HEK293 (cell line): ENCODE measurements at regions not wholly inside any gene's neighbourhood (a gene's known extent, or its start where the extent isn't known, plus 50 kb on each side); places are given as distances from the start of the nearest gene placed in this dataset.

Experiments used
- CTCF ChIA-PET: fragments of 350-600 bp; formaldehyde crosslinking; extraction: SDS; loops from one replicate; lab custom pipeline; 2021; ENCODE audit warnings: antibody characterized with exemption; lab: Yijun Ruan, JAX
- POLR2A ChIA-PET: fragments of 300-600 bp; formaldehyde crosslinking; extraction: SDS; loops from one replicate; lab custom pipeline; 2020; ENCODE audit warnings: antibody characterized with exemption, inconsistent platforms; lab: Yijun Ruan, JAX
- H3K27ac ChIP-seq: fragments of 200-500 bp; sonication (Bioruptor generic); 2 replicates; pipeline ENCODE4 v1.5.1; 2014; ENCODE audit warnings: low read depth, low read length, control low read depth, inconsistent platforms; ENCODE audit errors: extremely low read depth
- H3K36me3 ChIP-seq, 2 experiments: fragments of 200-500 bp in 1 of 2; sonication (Bioruptor generic) in 1 of 2; 1 replicate in 1 of 2; 2 replicates in 1 of 2; pipeline ENCODE4 v1.5.1; 2014 to 2017; ENCODE audit warnings: inconsistent platforms in 2 of 2, low read length in 2 of 2; ENCODE audit not compliant: control insufficient read depth in 2 of 2, insufficient read depth in 1 of 2
- H3K4me1 ChIP-seq: fragments of 200-500 bp; sonication (Bioruptor generic); 2 replicates; pipeline ENCODE4 v1.5.1; 2014; ENCODE audit warnings: mild to moderate bottlenecking, low read length, inconsistent platforms; ENCODE audit not compliant: control insufficient read depth, insufficient read depth
- H3K4me3 ChIP-seq: 2 replicates; pipeline ENCODE4 v1.5.1; 2011; ENCODE audit warnings: low read depth, mild to moderate bottlenecking, control low read depth, low read length, moderate library complexity
- H3K9me3 ChIP-seq: fragments of 200-500 bp; sonication (Bioruptor generic); 2 replicates; pipeline ENCODE4 v1.5.1; 2014; ENCODE audit warnings: low read depth, low read length, inconsistent platforms; ENCODE audit not compliant: control insufficient read depth, insufficient read depth
- CTCF ChIP-seq: fragments of 450-650 bp; formaldehyde crosslinking; IDR thresholded peaks from 2 replicates; pipeline ENCODE4 v1.5.1; 2016; ENCODE audit warnings: missing biosample characterization, missing genetic modification characterization
- GFI1B ChIP-seq: fragments of 450-650 bp; formaldehyde crosslinking; IDR thresholded peaks from 2 replicates; pipeline ENCODE4 v1.5.1; 2016; ENCODE audit warnings: missing biosample characterization, missing genetic modification characterization
- HOXC10 ChIP-seq: sonication (generic); formaldehyde crosslinking; IDR thresholded peaks from 2 replicates; pipeline ENCODE4 v1.8.1; 2023; ENCODE audit warnings: mild to moderate bottlenecking, missing genetic modification reagents
- MYNN ChIP-seq: fragments of 450-650 bp; formaldehyde crosslinking; IDR thresholded peaks from 2 replicates; pipeline ENCODE4 v1.5.1; 2016; ENCODE audit warnings: missing biosample characterization, missing genetic modification characterization, borderline replicate concordance
- YY1 ChIP-seq: fragments of 450-650 bp; formaldehyde crosslinking; IDR thresholded peaks from 2 replicates; pipeline ENCODE4 v1.5.1; 2018; ENCODE audit warnings: missing biosample characterization, missing genetic modification characterization
- ZBTB10 ChIP-seq: fragments of 450-650 bp; formaldehyde crosslinking; IDR thresholded peaks from 2 replicates; pipeline ENCODE4 v1.5.1; 2016; ENCODE audit warnings: missing biosample characterization, missing genetic modification characterization
- ZBTB17 ChIP-seq: fragments of 450-650 bp; formaldehyde crosslinking; IDR thresholded peaks from 2 replicates; pipeline ENCODE4 v1.5.1; 2016; ENCODE audit warnings: missing biosample characterization, missing genetic modification characterization
- ZFP37 ChIP-seq: fragments of 450-650 bp; formaldehyde crosslinking; IDR thresholded peaks from 2 replicates; pipeline ENCODE4 v1.5.1; 2016; ENCODE audit warnings: missing biosample characterization, missing genetic modification characterization
- ZFP69B ChIP-seq: fragments of 450-650 bp; formaldehyde crosslinking; IDR thresholded peaks from 2 replicates; pipeline ENCODE4 v1.5.1; 2016; ENCODE audit warnings: missing biosample characterization, missing genetic modification characterization
- ZNF121 ChIP-seq: fragments of 450-650 bp; formaldehyde crosslinking; IDR thresholded peaks from 2 replicates; pipeline ENCODE4 v1.5.1; 2016; ENCODE audit warnings: missing biosample characterization, missing genetic modification characterization
- ZNF175 ChIP-seq: fragments of 450-650 bp; formaldehyde crosslinking; IDR thresholded peaks from 2 replicates; pipeline ENCODE4 v1.5.1; 2016; ENCODE audit warnings: missing biosample characterization, missing genetic modification characterization
- ZNF24 ChIP-seq: fragments of 450-650 bp; formaldehyde crosslinking; IDR thresholded peaks from 2 replicates; pipeline ENCODE4 v1.5.1; 2016; ENCODE audit warnings: missing biosample characterization, missing genetic modification characterization
- ZNF335 ChIP-seq: fragments of 450-650 bp; formaldehyde crosslinking; conservative IDR thresholded peaks from 2 replicates; pipeline ENCODE4 v1.5.1; 2016; ENCODE audit warnings: missing biosample characterization, missing genetic modification characterization
- ZNF350 ChIP-seq: fragments of 450-650 bp; formaldehyde crosslinking; IDR thresholded peaks from 2 replicates; pipeline ENCODE4 v1.5.0; 2017; ENCODE audit warnings: missing biosample characterization, mild to moderate bottlenecking, missing genetic modification characterization
- ZNF354C ChIP-seq: fragments of 450-650 bp; formaldehyde crosslinking; IDR thresholded peaks from 2 replicates; pipeline ENCODE4 v1.5.1; 2016; ENCODE audit warnings: missing biosample characterization, missing genetic modification characterization, low read depth, borderline replicate concordance
- ZNF433 ChIP-seq: fragments of 450-650 bp; formaldehyde crosslinking; IDR thresholded peaks from 2 replicates; pipeline ENCODE4 v1.5.1; 2016; ENCODE audit warnings: missing biosample characterization, missing genetic modification characterization, low read depth
- ZNF473 ChIP-seq: fragments of 450-650 bp; formaldehyde crosslinking; IDR thresholded peaks from 2 replicates; pipeline ENCODE4 v1.5.1; 2017; ENCODE audit warnings: missing biosample characterization, missing genetic modification characterization
- ZNF501 ChIP-seq: fragments of 450-650 bp; formaldehyde crosslinking; IDR thresholded peaks from 2 replicates; pipeline ENCODE4 v1.5.1; 2016; ENCODE audit warnings: missing biosample characterization, missing genetic modification characterization
- ZNF529 ChIP-seq: fragments of 450-650 bp; formaldehyde crosslinking; IDR thresholded peaks from 2 replicates; pipeline ENCODE4 v1.5.1; 2017; ENCODE audit warnings: missing genetic modification characterization, missing biosample characterization; ENCODE audit not compliant: insufficient replicate concordance
- ZNF580 ChIP-seq: fragments of 450-650 bp; formaldehyde crosslinking; IDR thresholded peaks from 2 replicates; pipeline ENCODE4 v1.5.1; 2016; ENCODE audit warnings: missing biosample characterization, missing genetic modification characterization
- ZNF639 ChIP-seq: fragments of 450-650 bp; formaldehyde crosslinking; IDR thresholded peaks from 2 replicates; pipeline ENCODE4 v1.5.1; 2016; ENCODE audit warnings: missing biosample characterization, missing genetic modification characterization
- ZNF677 ChIP-seq: fragments of 450-650 bp; IDR thresholded peaks from 2 replicates; pipeline ENCODE4 v1.5.0; 2018; ENCODE audit warnings: missing biosample characterization, mild to moderate bottlenecking, missing genetic modification characterization, moderate library complexity

GRCh38 chr4:61094854-61095598 is 105.1 kb upstream of the ADGRL3 start:
- POLR2A ChIA-PET, result no interaction called here
- Histone ChIP-seq H3K27ac (no peak overlapping the region), H3K36me3 (no peaks in the 10 kb centered on the region), H3K4me1 (no peaks in the 10 kb centered on the region)
- TF ChIP-seq YY1 (no peak), CTCF (tag by site-specific recombination) (no peak), ZNF529 (tag by site-specific recombination) (no peak), ZFP37 (tag by site-specific recombination) (no peak), ZNF175 (tag by site-specific recombination) (no peak), ZNF335 (tag by site-specific recombination) (no peak), ZNF121 (tag by site-specific recombination) (no peak)
- TF ChIP-seq, all 188 proteins: peak for 0
- CTCF ChIA-PET, result no interaction called here
- no peak overlapping the region for H3K4me3 ChIP-seq
- H3K9me3 ChIP-seq, result no peaks in the 10 kb centered on the region

GRCh38 chr4:61128682-61129081 is 71.4 kb upstream of the ADGRL3 start:
- TF ChIP-seq ZNF350 (tag by site-specific recombination) (no peak), ZBTB10 (tag by site-specific recombination) (no peak), ZNF677 (no peak), ZFP69B (tag by site-specific recombination) (no peak), GFI1B (no peak), MYNN (tag by site-specific recombination) (no peak), ZNF580 (tag by site-specific recombination) (no peak)
- TF ChIP-seq, all 188 proteins: peak for 0
- H3K9me3 ChIP-seq, result no peaks in the 10 kb centered on the region

GRCh38 chr4:61129971-61130370 is 70.2 kb upstream of the ADGRL3 start:
- TF ChIP-seq HOXC10 (CRISPR knock-in tag), result no peak
- no peak for TF ChIP-seq ZNF354C (tag by site-specific recombination)
- TF ChIP-seq ZBTB17 (tag by site-specific recombination), result no peak
- no peak for TF ChIP-seq ZNF639 (tag by site-specific recombination)
- TF ChIP-seq ZNF473, result no peak
- TF ChIP-seq ZNF501, result no peak
- no peak for TF ChIP-seq ZNF24 (tag by site-specific recombination)
- TF ChIP-seq ZNF433 (tag by site-specific recombination), result no peak
- Histone ChIP-seq H3K36me3 (no peaks in the 10 kb centered on the region), H3K4me1 (no peaks in the 10 kb centered on the region), H3K4me3 (no peak overlapping the region), H3K9me3 (no peaks in the 10 kb centered on the region), H3K27ac (no peak overlapping the region)
- CTCF ChIA-PET, result no interaction called here
- POLR2A ChIA-PET, result no interaction called here

More at GRCh38 chr4:61128682-61129081, 71.4 kb upstream of the ADGRL3 start:
- ChIA-PET POLR2A (no interaction called here), CTCF (no interaction called here)
- no peaks in the 10 kb centered on the region for H3K36me3 ChIP-seq
- H3K4me3 ChIP-seq, result no peak overlapping the region
- no peaks in the 10 kb centered on the region for H3K4me1 ChIP-seq
- no peak overlapping the region for H3K27ac ChIP-seq
